D721Med (cell line): ENCODE measurements at regions not wholly inside any gene's neighbourhood (a gene's known extent, or its start where the extent isn't known, plus 50 kb on each side); places are given as distances from the start of the nearest gene placed in this dataset.

ENCODE experiments used
- DNase-seq: peaks from one replicate; pipeline ENCODE4 v3.0.0; 2011; ENCODE audit warnings: low spot score; ENCODE audit not compliant: insufficient read length
- FAIRE-seq: peaks from 2 replicates; lab custom pipeline; 2011; peaks lifted over from hg19 to GRCh38; lab: Jason Lieb, UNC
- CTCF ChIP-seq: IDR thresholded peaks from 2 replicates; pipeline ENCODE4 v1.5.1; 2012; ENCODE audit warnings: mild to moderate bottlenecking, control low read depth; ENCODE audit not compliant: insufficient read depth; ENCODE audit errors: missing control alignments

- no peak for TF ChIP-seq CTCF
- FAIRE-seq = no peak
- no peak for DNase-seq
Observed at GRCh38 chr5:124394700-124395245, 351.7 kb downstream of the ZNF608 start.

GRCh38 chr5:124393584-124394379 is 352.7 kb downstream of the ZNF608 start:
- DNase-seq = no peak
- FAIRE-seq = no peak
- no peak for TF ChIP-seq CTCF

- DNase-seq (no peak), FAIRE-seq (no peak)
- TF ChIP-seq CTCF = no peak
Observed at GRCh38 chr5:124383693-124384092, 362.7 kb downstream of the ZNF608 start.

GRCh38 chr5:124377386-124377785 is 369.1 kb downstream of the ZNF608 start:
- no peak for FAIRE-seq

GRCh38 chr5:124373883-124374282 is 372.6 kb downstream of the ZNF608 start:
- no peak for TF ChIP-seq CTCF
- no peak for FAIRE-seq
- DNase-seq = no peak

More at GRCh38 chr5:124377386-124377785, 369.1 kb downstream of the ZNF608 start:
- no peak for TF ChIP-seq CTCF
- DNase-seq = no peak

GRCh38 chr5:124372457-124372856 is 374.0 kb downstream of the ZNF608 start:
- TF ChIP-seq CTCF = no peak
- no peak for FAIRE-seq
- DNase-seq = no peak
